Calu3 (cell line): ENCODE measurements at regions not wholly inside any gene's neighbourhood (a gene's known extent, or its start where the extent isn't known, plus 50 kb on each side); places are given as distances from the start of the nearest gene placed in this dataset.

Source experiments
- BruUV-seq: library from RNA; stranded (reverse); fragments of 400-500 nt; replicated peaks from 2 replicates; lab custom pipeline; 2021; lab: Mats Ljungman, UMichigan
- CTCF ChIA-PET: fragments of 300-600 bp; sonication (Branson Sonifier 250); formaldehyde crosslinking; loops from one replicate; lab custom pipeline; 2022; ENCODE audit warnings: antibody characterized with exemption; lab: Charles Lee
- DNase-seq: peaks from one replicate; pipeline ENCODE4 v3.0.0; 2022
- H3K27ac Mint-ChIP-seq: one replicate; pipeline ENCODE4 v1.8.0; 2022; ENCODE audit warnings: mixed read lengths; ENCODE audit not compliant: unreplicated experiment
- H3K27me3 Mint-ChIP-seq: one replicate; pipeline ENCODE4 v1.8.0; 2022; ENCODE audit warnings: mixed read lengths; ENCODE audit not compliant: unreplicated experiment
- H3K36me3 Mint-ChIP-seq: one replicate; pipeline ENCODE4 v1.8.0; 2022; ENCODE audit warnings: mild to moderate bottlenecking, moderate library complexity, mixed read lengths; ENCODE audit not compliant: insufficient read depth, unreplicated experiment
- H3K4me1 Mint-ChIP-seq: one replicate; pipeline ENCODE4 v1.8.0; 2022; ENCODE audit warnings: mild to moderate bottlenecking, low read depth, mixed read lengths; ENCODE audit not compliant: unreplicated experiment
- H3K4me3 Mint-ChIP-seq: one replicate; pipeline ENCODE4 v1.8.0; 2022; ENCODE audit warnings: mild to moderate bottlenecking, low read depth, moderate library complexity, mixed read lengths; ENCODE audit not compliant: unreplicated experiment
- H3K9me3 Mint-ChIP-seq: one replicate; pipeline ENCODE4 v1.8.0; 2022; ENCODE audit warnings: low read depth, mixed read lengths; ENCODE audit not compliant: unreplicated experiment
- CTCF ChIP-seq: fragments of 200-600 bp; IDR thresholded peaks from one replicate; pipeline ENCODE4 v1.8.0; 2022; ENCODE audit warnings: antibody characterized with exemption; ENCODE audit not compliant: unreplicated experiment
- intact Hi-C: fragments of 100-400 bp; cut with micrococcal nuclease; formaldehyde crosslinking; loops from one replicate; pipeline ENCODE4 v1.10.0; 2022; ENCODE audit not compliant: unreplicated experiment

- Mint-ChIP-seq H3K27ac (no peak overlapping the region), H3K36me3 (peaks cover 10% of the 10 kb centered on the region), H3K9me3 (peaks cover 9% of the 10 kb centered on the region), H3K4me3 (no peak overlapping the region), H3K27me3 (no peaks in the 10 kb centered on the region), H3K4me1 (peaks cover 34% of the 10 kb centered on the region)
- no peak for DNase-seq
- intact Hi-C loops = no loop called here
- CTCF ChIA-PET = no interaction called here
- BruUV-seq = no TSS peak
- TF ChIP-seq CTCF = no peak
These were observed 212.0 kb upstream of the JADE1 start for GRCh38 chr4:128597500-128597899.

DNA sequence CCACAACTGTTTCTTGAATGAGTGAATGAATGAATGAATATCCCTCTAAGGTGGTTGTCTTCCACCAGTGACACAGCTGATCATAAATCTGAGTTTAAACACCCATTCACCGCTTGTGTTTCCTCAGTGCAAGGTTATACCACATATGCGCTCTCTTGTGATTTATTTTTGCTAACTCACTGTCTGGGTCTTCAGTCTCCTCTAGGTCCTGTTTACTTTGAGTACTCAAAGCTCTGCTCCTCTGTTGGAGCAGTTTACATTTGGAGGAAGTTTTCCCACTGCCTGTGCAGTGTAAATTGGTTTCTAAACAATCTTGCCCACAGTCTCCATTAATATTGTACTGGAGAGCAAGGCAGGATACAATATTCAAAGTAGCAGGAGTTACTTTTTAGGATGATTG, 212.6 kb upstream of the JADE1 start:
- H3K36me3 Mint-ChIP-seq = peaks cover 9% of the 10 kb centered on the region
- TF ChIP-seq CTCF = no peak
- no peaks in the 10 kb centered on the region for H3K27me3 Mint-ChIP-seq
- peaks cover 34% of the 10 kb centered on the region for H3K4me1 Mint-ChIP-seq
- CTCF ChIA-PET = no interaction called here
- no peak overlapping the region for H3K4me3 Mint-ChIP-seq
- no peak for DNase-seq
- peaks cover 9% of the 10 kb centered on the region for H3K9me3 Mint-ChIP-seq
- no TSS peak for BruUV-seq
- H3K27ac Mint-ChIP-seq = no peak overlapping the region
- intact Hi-C loops = no loop called here

- no TSS peak for BruUV-seq
These were observed 213.4 kb upstream of the JADE1 start for GRCh38 chr4:128596115-128596514.

GRCh38 chr4:128591482-128591881, 218.0 kb upstream of the JADE1 start:
- Mint-ChIP-seq H3K27me3 (no peaks in the 10 kb centered on the region), H3K36me3 (no peaks in the 10 kb centered on the region), H3K9me3 (peaks cover 9% of the 10 kb centered on the region), H3K4me1 (peaks cover 10% of the 10 kb centered on the region), H3K27ac (peak overlapping the region; percentile 13), H3K4me3 (no peak overlapping the region)
- intact Hi-C loops = no loop called here
- no peak for TF ChIP-seq CTCF
- CTCF ChIA-PET = interaction anchor here (0.5 kb wide), 1 partner anchor 156 kb away, joined by 3 read pairs; no protein-coding TSS in a partner anchor
- no TSS peak for BruUV-seq
- no peak for DNase-seq

More at GRCh38 chr4:128596115-128596514, 213.4 kb upstream of the JADE1 start:
- TF ChIP-seq CTCF = no peak
- no peak overlapping the region for H3K4me3 Mint-ChIP-seq
- H3K36me3 Mint-ChIP-seq = peaks cover 2% of the 10 kb centered on the region
- DNase-seq = no peak
- no peak overlapping the region for H3K27ac Mint-ChIP-seq
- peaks cover 33% of the 10 kb centered on the region for H3K4me1 Mint-ChIP-seq
- intact Hi-C loops = no loop called here
- peaks cover 9% of the 10 kb centered on the region for H3K9me3 Mint-ChIP-seq
- no peaks in the 10 kb centered on the region for H3K27me3 Mint-ChIP-seq
- CTCF ChIA-PET = no interaction called here
